ENCODE measurements at regions not wholly inside any gene's neighbourhood (a gene's known extent, or its start where the extent isn't known, plus 50 kb on each side); places are given as distances from the start of the nearest gene placed in this dataset.

GRCh38 chr11:129248618-129249017, 56.5 kb upstream of the ARHGAP32 start:
- H3K23ac ChIP-seq (ENCODE audit: insufficient read length, low read depth, low read length): no peak overlapping the region
- H3K36me3 Mint-ChIP-seq (ENCODE audit: insufficient read depth in 1 of 3, low read depth in 3 of 3): peaks cover 0 to 6% (median 0%) of the 10 kb centered on the region in 3 experiments; a peak in 3 of 7 replicates
- H4K5ac ChIP-seq (ENCODE audit: insufficient read length, low read depth, low read length): no peak overlapping the region
- no peak overlapping the region for H2BK15ac ChIP-seq (ENCODE audit: low read depth, low read length)
- H4K20me1 ChIP-seq (ENCODE audit: control insufficient read depth, insufficient read depth, insufficient read length): no peaks in the 10 kb centered on the region
- H3K56ac ChIP-seq (ENCODE audit: insufficient read length, low read depth, low read length): no peak overlapping the region
- DNase-seq: no peak
- H3K4me1 Mint-ChIP-seq: peaks cover 47 to 57% of the 10 kb centered on the region in 2 experiments
- no peak overlapping the region for H3K27ac ChIP-seq (ENCODE audit: insufficient read length, low read depth, low read length)
- H3K4me1 ChIP-seq (ENCODE audit: insufficient read depth, low read length): no peaks in the 10 kb centered on the region; the same call in 1 of the 2 replicates
- H2AFZ ChIP-seq (ENCODE audit: low read length): no peak overlapping the region
- H3K27me3 ChIP-seq (ENCODE audit: insufficient read depth, low read length): no peaks in the 10 kb centered on the region
- H3K23me2 ChIP-seq (ENCODE audit: insufficient read length, low read depth, low read length, poor library complexity, severe bottlenecking): no peaks in the 10 kb centered on the region
- H3T11ph ChIP-seq (ENCODE audit: low read length): no peak overlapping the region
- no peaks in the 10 kb centered on the region for H3K79me1 ChIP-seq (ENCODE audit: insufficient read depth, low read depth, low read length, poor library complexity, severe bottlenecking)
- no peak overlapping the region for H3K4me2 ChIP-seq (ENCODE audit: insufficient read depth, insufficient read length, low read length)
- no peaks in the 10 kb centered on the region for H3K9me3 ChIP-seq (ENCODE audit: control insufficient read depth, low read depth, low read length)
- H3K27me3 Mint-ChIP-seq (ENCODE audit: low read depth): no peaks in the 10 kb centered on the region
- no peak overlapping the region for H3K14ac ChIP-seq (ENCODE audit: insufficient read depth, low read length)
- no peak overlapping the region for H4K8ac ChIP-seq (replicated peaks; ENCODE audit: insufficient read length, low read depth, low read length)
- TF ChIP-seq CTCF (conservative IDR thresholded peaks at IDR 0.05): no peak
- no peak overlapping the region for H2BK120ac ChIP-seq (ENCODE audit: low read depth, low read length, poor library complexity, severe bottlenecking)
- no peak overlapping the region for H2BK5ac ChIP-seq (ENCODE audit: insufficient read length, low read length)
- no peak overlapping the region for H3K4ac ChIP-seq (ENCODE audit: low read depth, low read length)
- H2AK5ac ChIP-seq (ENCODE audit: insufficient read length, low read length): no peak overlapping the region
- peaks cover 9% of the 10 kb centered on the region; the same call in 1 of the 2 replicates for H3K79me2 ChIP-seq (ENCODE audit: insufficient read depth, low read length)
- no peak overlapping the region for H3K9ac ChIP-seq (ENCODE audit: extremely low read depth, insufficient read length, low read length)
- H3K4me3 Mint-ChIP-seq: no peak overlapping the region
- H2BK20ac ChIP-seq (ENCODE audit: low read depth, low read length, poor library complexity, severe bottlenecking): no peak overlapping the region
- peak overlapping the region in 2 of 3 experiments; percentile 30 to 36; a peak in 2 of 7 replicates for H3K27ac Mint-ChIP-seq
- no peak overlapping the region for H4K91ac ChIP-seq (ENCODE audit: insufficient read length, low read depth, low read length)
- H2BK12ac ChIP-seq (ENCODE audit: insufficient read length, low read depth, low read length): no peak overlapping the region
- H3K9me3 Mint-ChIP-seq: no peaks in the 10 kb centered on the region
- no peak overlapping the region for H3K18ac ChIP-seq (ENCODE audit: insufficient read length, low read depth, low read length)
- WGBS (ENCODE audit: extremely low coverage, insufficient read length, low lambda C conversion rate): no CpG with 5 or more reads among the region's 4 CpGs

All from H9 (cell line).